NOMO-1 (cell line): ENCODE measurements at regions not wholly inside any gene's neighbourhood (a gene's known extent, or its start where the extent isn't known, plus 50 kb on each side); places are given as distances from the start of the nearest gene placed in this dataset.

Source experiments
- DNase-seq, 2 experiments: peaks; one replicate each; lab custom pipeline; 2025; ENCODE audit not compliant: unreplicated experiment in 2 of 2; lab: John Stamatoyannopoulos, UW

GRCh38 chr4:8737075-8737474, 134.6 kb downstream of the HMX1 start:
- no peak for DNase-seq

GRCh38 chr4:8736090-8736825, 135.4 kb downstream of the HMX1 start:
- no peak for DNase-seq

- DNase-seq: no peak
Measured at GRCh38 chr4:8735236-8736089, 136.2 kb downstream of the HMX1 start.

GRCh38 chr4:8732681-8733243, 138.9 kb downstream of the HMX1 start:
- no peak for DNase-seq

GRCh38 chr4:8732092-8732491, 139.5 kb downstream of the CPZ start:
- no peak for DNase-seq

GRCh38 chr4:8731364-8731763, 138.8 kb downstream of the CPZ start:
- DNase-seq: no peak

- no peak for DNase-seq
Measured at GRCh38 chr4:8730681-8731080, 138.1 kb downstream of the CPZ start.

- no peak for DNase-seq
Measured at GRCh38 chr4:8730159-8730558, 137.6 kb downstream of the CPZ start.

GRCh38 chr4:8729408-8730149, 137.0 kb downstream of the CPZ start:
- DNase-seq: no peak

- DNase-seq: no peak
Measured at GRCh38 chr4:8728536-8729407, 136.2 kb downstream of the CPZ start.

GRCh38 chr4:8727546-8728510, 135.3 kb downstream of the CPZ start:
- no peak for DNase-seq

GRCh38 chr4:8727131-8727530, 134.6 kb downstream of the CPZ start:
- DNase-seq: no peak

- no peak for DNase-seq
Measured at GRCh38 chr4:8726344-8726851, 133.8 kb downstream of the CPZ start.

- DNase-seq: no peak
Measured at GRCh38 chr4:8725845-8726244, 133.3 kb downstream of the CPZ start.

GRCh38 chr4:8725071-8725841, 132.7 kb downstream of the CPZ start:
- DNase-seq: no peak

GRCh38 chr4:8724436-8725070, 132.0 kb downstream of the CPZ start:
- no peak for DNase-seq

GRCh38 chr4:8723222-8723980, 130.8 kb downstream of the CPZ start:
- no peak for DNase-seq
